GM18909 (cell line): ENCODE measurements at regions not wholly inside any gene's neighbourhood (a gene's known extent, or its start where the extent isn't known, plus 50 kb on each side); places are given as distances from the start of the nearest gene placed in this dataset.

ENCODE experiments used
- ATAC-seq: cut with Tn5 transposase; IDR thresholded peaks from one replicate; pipeline ENCODE4 v1.9.1; 2021; ENCODE audit warnings: mild to moderate bottlenecking; ENCODE audit not compliant: unreplicated experiment, poor library complexity

GRCh38 chr5:110063640-110064602 lies 374.2 kb downstream of the MAN2A1 start:
- no peak for ATAC-seq

- ATAC-seq, result no peak
Measured at GRCh38 chr5:110064603-110065268, 375.0 kb downstream of the MAN2A1 start.

- no peak for ATAC-seq
Measured at GRCh38 chr5:110070836-110071235, 381.1 kb downstream of the MAN2A1 start.

GRCh38 chr5:110072651-110073050 lies 382.9 kb downstream of the MAN2A1 start:
- ATAC-seq, result no peak

- no peak for ATAC-seq
Measured at GRCh38 chr5:110073534-110073933, 383.8 kb downstream of the MAN2A1 start.

GRCh38 chr5:110075656-110076055 lies 385.9 kb downstream of the MAN2A1 start:
- ATAC-seq, result no peak

GRCh38 chr5:110077147-110077546 lies 387.4 kb downstream of the MAN2A1 start:
- no peak for ATAC-seq

- ATAC-seq, result no peak
Measured at GRCh38 chr5:110082194-110082593, 392.5 kb downstream of the MAN2A1 start.

GRCh38 chr5:110082863-110083262 lies 393.1 kb downstream of the MAN2A1 start:
- ATAC-seq, result no peak

- ATAC-seq, result no peak
Measured at GRCh38 chr5:110085826-110086225, 396.1 kb downstream of the MAN2A1 start.

GRCh38 chr5:110086658-110087388 lies 397.1 kb downstream of the MAN2A1 start:
- no peak for ATAC-seq

- no peak for ATAC-seq
Measured at GRCh38 chr5:110087829-110088228, 398.1 kb downstream of the MAN2A1 start.

- no peak for ATAC-seq
Measured at GRCh38 chr5:110088676-110089436, 399.1 kb downstream of the MAN2A1 start.

- no peak for ATAC-seq
Measured at GRCh38 chr5:110092955-110093785, 403.4 kb downstream of the MAN2A1 start.

- ATAC-seq, result no peak
Measured at GRCh38 chr5:110094109-110094508, 404.4 kb downstream of the MAN2A1 start.

GRCh38 chr5:110094548-110094947 lies 404.8 kb downstream of the MAN2A1 start:
- ATAC-seq, result no peak

GRCh38 chr5:110096419-110096818 lies 406.7 kb downstream of the MAN2A1 start:
- ATAC-seq, result no peak

GRCh38 chr5:110099572-110099971 lies 409.8 kb downstream of the MAN2A1 start:
- no peak for ATAC-seq

- ATAC-seq, result no peak
Measured at GRCh38 chr5:110103081-110103480, 413.4 kb downstream of the MAN2A1 start.
